Loucy (cell line): ENCODE measurements at regions not wholly inside any gene's neighbourhood (a gene's known extent, or its start where the extent isn't known, plus 50 kb on each side); places are given as distances from the start of the nearest gene placed in this dataset.

ENCODE experiments used
- EZH2phosphoT487 ChIP-seq: fragments of 200-600 bp; IDR thresholded peaks from 2 replicates; pipeline ENCODE4 v1.6.1; 2018; ENCODE audit warnings: antibody characterized with exemption, mild to moderate bottlenecking, moderate library complexity, borderline replicate concordance
- TF ChIP-seq, protein P1 (sequence below): fragments of 200-600 bp; sonication (generic); conservative IDR thresholded peaks from 2 replicates; pipeline ENCODE4 v1.5.1; 2014; ENCODE audit warnings: mild to moderate bottlenecking, antibody characterized with exemption, low read length

DNA sequence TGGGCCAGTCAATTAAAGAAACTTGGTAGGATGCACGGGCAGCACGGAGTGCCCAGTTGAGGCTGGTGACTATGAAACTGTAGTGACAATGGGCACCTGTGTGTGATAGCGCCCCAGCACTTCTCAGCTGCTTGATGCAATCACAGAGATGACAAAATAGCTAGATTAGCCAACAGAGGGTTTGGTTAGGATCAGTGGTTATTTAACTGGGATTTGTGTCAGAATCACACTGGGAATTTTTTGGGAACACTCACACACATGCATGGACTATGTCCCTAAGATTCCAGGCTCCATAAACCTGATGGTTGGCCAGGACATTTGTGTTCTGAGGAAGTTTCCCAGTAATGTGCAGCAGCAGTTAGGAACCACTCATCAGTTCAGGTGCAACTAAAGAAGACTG is 51.2 kb upstream of the DAAM1 start:
- TF ChIP-seq, protein P1, sequence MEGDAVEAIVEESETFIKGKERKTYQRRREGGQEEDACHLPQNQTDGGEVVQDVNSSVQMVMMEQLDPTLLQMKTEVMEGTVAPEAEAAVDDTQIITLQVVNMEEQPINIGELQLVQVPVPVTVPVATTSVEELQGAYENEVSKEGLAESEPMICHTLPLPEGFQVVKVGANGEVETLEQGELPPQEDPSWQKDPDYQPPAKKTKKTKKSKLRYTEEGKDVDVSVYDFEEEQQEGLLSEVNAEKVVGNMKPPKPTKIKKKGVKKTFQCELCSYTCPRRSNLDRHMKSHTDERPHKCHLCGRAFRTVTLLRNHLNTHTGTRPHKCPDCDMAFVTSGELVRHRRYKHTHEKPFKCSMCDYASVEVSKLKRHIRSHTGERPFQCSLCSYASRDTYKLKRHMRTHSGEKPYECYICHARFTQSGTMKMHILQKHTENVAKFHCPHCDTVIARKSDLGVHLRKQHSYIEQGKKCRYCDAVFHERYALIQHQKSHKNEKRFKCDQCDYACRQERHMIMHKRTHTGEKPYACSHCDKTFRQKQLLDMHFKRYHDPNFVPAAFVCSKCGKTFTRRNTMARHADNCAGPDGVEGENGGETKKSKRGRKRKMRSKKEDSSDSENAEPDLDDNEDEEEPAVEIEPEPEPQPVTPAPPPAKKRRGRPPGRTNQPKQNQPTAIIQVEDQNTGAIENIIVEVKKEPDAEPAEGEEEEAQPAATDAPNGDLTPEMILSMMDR = no peak
- no peak for TF ChIP-seq EZH2phosphoT487
